Trophoblast cell (in vitro differentiated cells and primary cell): ENCODE measurements at regions not wholly inside any gene's neighbourhood (a gene's known extent, or its start where the extent isn't known, plus 50 kb on each side); places are given as distances from the start of the nearest gene placed in this dataset.

ENCODE experiments used
- DNase-seq, 2 donors: peaks; one replicate each; pipeline ENCODE4 v3.0.0-alpha.2; 2016
- H2AFZ ChIP-seq: 2 replicates; pipeline ENCODE4 v1.6.1; 2013; ENCODE audit warnings: low read length, moderate library complexity, mild to moderate bottlenecking; ENCODE audit not compliant: insufficient read depth, poor library complexity
- H2AK5ac ChIP-seq: 2 replicates; pipeline ENCODE4 v1.6.1; 2013; ENCODE audit warnings: mild to moderate bottlenecking, low read length
- H2BK120ac ChIP-seq: 2 replicates; pipeline ENCODE4 v1.6.1; 2013; ENCODE audit warnings: low read length, mild to moderate bottlenecking, moderate library complexity; ENCODE audit not compliant: insufficient read depth, poor library complexity
- H2BK12ac ChIP-seq: 2 replicates; pipeline ENCODE4 v1.6.1; 2013; ENCODE audit warnings: mild to moderate bottlenecking, low read length, moderate library complexity
- H2BK5ac ChIP-seq: 2 replicates; pipeline ENCODE4 v1.6.1; 2013; ENCODE audit warnings: low read length, low read depth, moderate library complexity, mild to moderate bottlenecking; ENCODE audit not compliant: poor library complexity
- H3K14ac ChIP-seq: 2 replicates; pipeline ENCODE4 v1.6.1; 2013; ENCODE audit warnings: mild to moderate bottlenecking, low read length
- H3K18ac ChIP-seq: 2 replicates; pipeline ENCODE4 v1.6.1; 2013; ENCODE audit warnings: mild to moderate bottlenecking, low read length
- H3K23ac ChIP-seq: 2 replicates; pipeline ENCODE4 v1.6.1; 2013; ENCODE audit warnings: low read length
- H3K27ac ChIP-seq: 2 replicates; pipeline ENCODE4 v1.5.1; 2013; ENCODE audit warnings: low read depth, mild to moderate bottlenecking, inconsistent platforms, low read length, moderate library complexity
- H3K27me3 ChIP-seq: 2 replicates; pipeline ENCODE4 v1.6.1; 2013; ENCODE audit warnings: inconsistent platforms, mild to moderate bottlenecking, low read length, moderate library complexity; ENCODE audit not compliant: insufficient read depth
- H3K36me3 ChIP-seq, 2 experiments: 1 replicate in 1 of 2; 2 replicates in 1 of 2; pipeline ENCODE4 v1.6.1; 2013; ENCODE audit warnings: low read length in 2 of 2, mild to moderate bottlenecking in 2 of 2, moderate library complexity in 1 of 2; ENCODE audit not compliant: insufficient read depth in 2 of 2, control insufficient read depth in 1 of 2
- H3K4ac ChIP-seq: 2 replicates; pipeline ENCODE4 v1.6.1; 2013; ENCODE audit warnings: low read depth, mild to moderate bottlenecking, low read length, moderate library complexity
- H3K4me1 ChIP-seq, 2 experiments: 1 replicate in 1 of 2; 2 replicates in 1 of 2; pipeline ENCODE4 v1.6.1; 2013; ENCODE audit warnings: low read length in 2 of 2, mild to moderate bottlenecking in 2 of 2, moderate library complexity in 1 of 2; ENCODE audit not compliant: insufficient read depth in 2 of 2, control insufficient read depth in 1 of 2
- H3K4me2 ChIP-seq: 2 replicates; pipeline ENCODE4 v1.6.1; 2013; ENCODE audit warnings: inconsistent platforms, mild to moderate bottlenecking, low read length, moderate library complexity
- H3K4me3 ChIP-seq: 2 replicates; pipeline ENCODE4 v1.5.1; 2013; ENCODE audit warnings: mild to moderate bottlenecking, low read depth, low read length, inconsistent platforms
- H3K79me1 ChIP-seq: one replicate; pipeline ENCODE4 v1.6.1; 2013; ENCODE audit warnings: low read length
- H3K79me2 ChIP-seq: 2 replicates; pipeline ENCODE4 v1.6.1; 2013; ENCODE audit warnings: low read length, mild to moderate bottlenecking; ENCODE audit not compliant: control insufficient read depth, insufficient read depth, poor library complexity
- H3K9ac ChIP-seq: 2 replicates; pipeline ENCODE4 v1.6.1; 2013; ENCODE audit warnings: mild to moderate bottlenecking, low read length
- H3K9me3 ChIP-seq: 2 replicates; pipeline ENCODE4 v1.6.1; 2013; ENCODE audit warnings: low read depth, mild to moderate bottlenecking, control low read depth, inconsistent platforms, low read length; ENCODE audit not compliant: insufficient read depth
- H4K12ac ChIP-seq: 2 replicates; pipeline ENCODE4 v1.6.1; 2013; ENCODE audit warnings: low read depth, mild to moderate bottlenecking, low read length, moderate library complexity
- H4K8ac ChIP-seq: 2 replicates; pipeline ENCODE4 v1.6.1; 2013; ENCODE audit warnings: low read depth, mild to moderate bottlenecking, low read length, moderate library complexity
- H4K91ac ChIP-seq: one replicate; pipeline ENCODE4 v1.6.1; 2013; ENCODE audit warnings: low read depth, mild to moderate bottlenecking, low read length, moderate library complexity
- WGBS: extraction: QIAGEN DNeasy Blood & Tissue Kit; methylation state at CpG from one replicate; pipeline ENCODE4 v1.1.7; 2013; ENCODE audit warnings: missing lambda C conversion rate; ENCODE audit not compliant: insufficient read length, insufficient coverage; ENCODE audit errors: extremely low coverage; 5-methylcytosine and 5-hydroxymethylcytosine counted together

- Histone ChIP-seq H3K23ac (no peak overlapping the region), H3K4me3 (no peak overlapping the region), H3K27ac (peak overlapping the region; percentile 56), H3K9me3 (no peaks in the 10 kb centered on the region), H3K79me1 (peaks cover 7% of the 10 kb centered on the region), H3K14ac (peak overlapping the region; percentile 74), H3K18ac (no peak overlapping the region), H3K4ac (no peak overlapping the region), H2BK12ac (peak overlapping the region; percentile 93), H2BK120ac (peak overlapping the region; percentile 68), H2BK5ac (peak overlapping the region; percentile 57), H3K27me3 (no peaks in the 10 kb centered on the region), H3K4me2 (no peak overlapping the region), H2AFZ (no peak overlapping the region), H4K12ac (no peak overlapping the region), H2AK5ac (peak overlapping the region; percentile 64), H3K36me3 (no peaks in the 10 kb centered on the region), H4K91ac (peak overlapping the region; percentile 81), H3K9ac (no peak overlapping the region), H3K79me2 (no peaks in the 10 kb centered on the region), H4K8ac (peak overlapping the region; percentile 69), H3K4me1 (peaks cover 6 to 7% of the 10 kb centered on the region in 2 experiments)
- WGBS, result no CpG with 5 or more reads among the region's 2 CpGs
- DNase-seq, result no peak
Measured at GRCh38 chr18:40902436-40902835, 1052.6 kb upstream of the PIK3C3 start.

- H3K36me3 ChIP-seq, result no peaks in the 10 kb centered on the region
- no peak overlapping the region for H3K4me3 ChIP-seq
- peaks cover 6 to 7% of the 10 kb centered on the region in 2 experiments for H3K4me1 ChIP-seq
- peak overlapping the region; percentile 15 for H2AK5ac ChIP-seq
- H3K79me1 ChIP-seq, result peaks cover 7% of the 10 kb centered on the region
- no peak for DNase-seq
- H3K9me3 ChIP-seq, result peaks cover 2% of the 10 kb centered on the region
- H2BK12ac ChIP-seq, result peak overlapping the region; percentile 46
- H4K8ac ChIP-seq, result peak overlapping the region; percentile 8
- no peaks in the 10 kb centered on the region for H3K27me3 ChIP-seq
- no peak overlapping the region for H3K9ac ChIP-seq
- H3K27ac ChIP-seq, result no peak overlapping the region
- H3K4ac ChIP-seq, result no peak overlapping the region
- H2BK5ac ChIP-seq, result peak overlapping the region; percentile 1
- H3K14ac ChIP-seq, result peak overlapping the region; percentile 2
- H3K18ac ChIP-seq, result no peak overlapping the region
- WGBS, result no CpG with 5 or more reads among the region's 3 CpGs
- H2BK120ac ChIP-seq, result peak overlapping the region; percentile 66
- H3K79me2 ChIP-seq, result no peaks in the 10 kb centered on the region
- H3K23ac ChIP-seq, result no peak overlapping the region
- peak overlapping the region; percentile 10 for H4K91ac ChIP-seq
- H4K12ac ChIP-seq, result no peak overlapping the region
- H2AFZ ChIP-seq, result no peak overlapping the region
- no peak overlapping the region for H3K4me2 ChIP-seq
Measured at GRCh38 chr18:40897884-40898283, 1057.2 kb upstream of the PIK3C3 start.

- no peaks in the 10 kb centered on the region for H3K79me2 ChIP-seq
- H3K18ac ChIP-seq, result no peak overlapping the region
- no peak overlapping the region for H2BK120ac ChIP-seq
- H3K36me3 ChIP-seq, result no peaks in the 10 kb centered on the region
- no peak overlapping the region for H2BK12ac ChIP-seq
- no peaks in the 10 kb centered on the region for H3K9me3 ChIP-seq
- peaks cover 0 to 2% of the 10 kb centered on the region in 2 experiments for H3K4me1 ChIP-seq
- no peak overlapping the region for H4K91ac ChIP-seq
- no peaks in the 10 kb centered on the region for H3K27me3 ChIP-seq
- no peak overlapping the region for H3K14ac ChIP-seq
- no CpG with 5 or more reads among the region's 4 CpGs for WGBS
- no peak overlapping the region for H3K27ac ChIP-seq
- H3K9ac ChIP-seq, result no peak overlapping the region
- H3K79me1 ChIP-seq, result no peaks in the 10 kb centered on the region
- H2BK5ac ChIP-seq, result no peak overlapping the region
- H2AFZ ChIP-seq, result no peak overlapping the region
- no peak overlapping the region for H3K23ac ChIP-seq
- H3K4ac ChIP-seq, result no peak overlapping the region
- H3K4me3 ChIP-seq, result no peak overlapping the region
- H2AK5ac ChIP-seq, result no peak overlapping the region
- no peak overlapping the region for H4K8ac ChIP-seq
- no peak overlapping the region for H4K12ac ChIP-seq
- no peak for DNase-seq
- no peak overlapping the region for H3K4me2 ChIP-seq
Measured at GRCh38 chr18:40883271-40883670, 1071.8 kb upstream of the PIK3C3 start.

GRCh38 chr18:40882468-40882867 lies 1072.6 kb upstream of the PIK3C3 start:
- no peak overlapping the region for H3K4me3 ChIP-seq
- no peaks in the 10 kb centered on the region for H3K79me2 ChIP-seq
- H3K4me2 ChIP-seq, result no peak overlapping the region
- no peak overlapping the region for H2BK5ac ChIP-seq
- no peak overlapping the region for H4K91ac ChIP-seq
- DNase-seq, result no peak
- H2BK120ac ChIP-seq, result no peak overlapping the region
- no CpG with 5 or more reads among the region's 11 CpGs for WGBS
- no peak overlapping the region for H3K23ac ChIP-seq
- H3K4ac ChIP-seq, result no peak overlapping the region
- no peak overlapping the region for H2BK12ac ChIP-seq
- no peak overlapping the region for H3K9ac ChIP-seq
- no peaks in the 10 kb centered on the region for H3K79me1 ChIP-seq
- H2AK5ac ChIP-seq, result no peak overlapping the region
- H3K27me3 ChIP-seq, result no peaks in the 10 kb centered on the region
- peaks cover 0 to 2% of the 10 kb centered on the region in 2 experiments for H3K4me1 ChIP-seq
- no peak overlapping the region for H3K27ac ChIP-seq
- H2AFZ ChIP-seq, result no peak overlapping the region
- H3K14ac ChIP-seq, result no peak overlapping the region
- no peak overlapping the region for H4K8ac ChIP-seq
- H4K12ac ChIP-seq, result no peak overlapping the region
- no peaks in the 10 kb centered on the region for H3K9me3 ChIP-seq
- no peaks in the 10 kb centered on the region for H3K36me3 ChIP-seq
- H3K18ac ChIP-seq, result no peak overlapping the region
